IMR-90 (cell line): ENCODE measurements at regions not wholly inside any gene's neighbourhood (a gene's known extent, or its start where the extent isn't known, plus 50 kb on each side); places are given as distances from the start of the nearest gene placed in this dataset.

ENCODE experiments used
- ATAC-seq: fragments of 200-7000 bp; cut with Tn5 transposase; 2 replicates; pipeline ENCODE4 v1.9.1; 2020; ENCODE audit warnings: low read depth, mild to moderate bottlenecking, moderate library complexity
- BruUV-seq: library from RNA; stranded (reverse); fragments of 400-500 nt; replicated peaks from 2 replicates; lab custom pipeline; 2021; lab: Mats Ljungman, UMichigan
- CTCF ChIA-PET: fragments of 300-600 bp; formaldehyde crosslinking; extraction: SDS; loops from one replicate; lab custom pipeline; 2021; ENCODE audit warnings: antibody characterized with exemption; lab: Yijun Ruan, JAX
- POLR2A ChIA-PET: fragments of 300-600 bp; sonication (Branson Sonifier 250); formaldehyde crosslinking; loops from one replicate; lab custom pipeline; 2022; ENCODE audit warnings: antibody characterized with exemption; ENCODE audit not compliant: unreplicated experiment; lab: Charles Lee
- DNase-seq: peaks from one replicate; pipeline ENCODE4 v3.0.0; 2013
- H2AFZ ChIP-seq: replicated peaks from 2 replicates; pipeline ENCODE3; 2013; ENCODE audit warnings: low read length, mild to moderate bottlenecking; ENCODE audit not compliant: poor library complexity
- H2AK5ac ChIP-seq: 2 replicates; pipeline ENCODE4 v1.6.1; 2013; ENCODE audit warnings: low read depth, low read length, inconsistent platforms
- H2AK9ac ChIP-seq: replicated peaks from 2 replicates; pipeline ENCODE3; 2013; ENCODE audit warnings: mild to moderate bottlenecking, low read depth, low read length, moderate library complexity; ENCODE audit not compliant: poor library complexity
- H2BK120ac ChIP-seq: 2 replicates; pipeline ENCODE4 v1.6.1; 2013; ENCODE audit warnings: low read depth, low read length, inconsistent platforms
- H2BK15ac ChIP-seq: 3 replicates; pipeline ENCODE4 v1.6.1; 2013; ENCODE audit warnings: low read depth, low read length, inconsistent platforms
- H2BK20ac ChIP-seq: 2 replicates; pipeline ENCODE4 v1.6.1; 2013; ENCODE audit warnings: low read depth, mild to moderate bottlenecking, inconsistent platforms, low read length, moderate library complexity
- H2BK5ac ChIP-seq: 2 replicates; pipeline ENCODE4 v1.6.1; 2013; ENCODE audit warnings: mild to moderate bottlenecking, low read depth, low read length, inconsistent platforms; ENCODE audit not compliant: poor library complexity, severe bottlenecking
- H3K14ac ChIP-seq: replicated peaks from 2 replicates; pipeline ENCODE4 v1.6.1; 2013; ENCODE audit warnings: low read depth, low read length, inconsistent platforms
- H3K18ac ChIP-seq: 2 replicates; pipeline ENCODE4 v1.6.1; 2013; ENCODE audit warnings: low read depth, low read length, control low read depth
- H3K23ac ChIP-seq: 2 replicates; pipeline ENCODE4 v1.6.1; 2013; ENCODE audit warnings: low read depth, low read length, inconsistent platforms
- H3K27ac ChIP-seq: 2 replicates; pipeline ENCODE4 v1.5.1; 2013; ENCODE audit warnings: mild to moderate bottlenecking, control low read depth, low read length; ENCODE audit not compliant: insufficient read depth
- H3K27me3 ChIP-seq: 2 replicates; pipeline ENCODE4 v1.6.1; 2013; ENCODE audit warnings: low read length; ENCODE audit not compliant: control insufficient read depth, insufficient read depth
- H3K36me3 ChIP-seq: 2 replicates; pipeline ENCODE4 v1.6.1; 2013; ENCODE audit warnings: low read length, mixed read lengths; ENCODE audit not compliant: control insufficient read depth, insufficient read depth
- H3K4ac ChIP-seq: 2 replicates; pipeline ENCODE4 v1.6.1; 2013; ENCODE audit warnings: low read depth, low read length, inconsistent platforms
- H3K4me1 ChIP-seq: 2 replicates; pipeline ENCODE4 v1.6.1; 2013; ENCODE audit warnings: low read length, mixed read lengths; ENCODE audit not compliant: control insufficient read depth, insufficient read depth
- H3K4me2 ChIP-seq: 2 replicates; pipeline ENCODE4 v1.6.1; 2013; ENCODE audit warnings: low read depth, mild to moderate bottlenecking, control low read depth, low read length, moderate library complexity
- H3K4me3 ChIP-seq: 2 replicates; pipeline ENCODE4 v1.5.1; 2013; ENCODE audit warnings: low read depth, mild to moderate bottlenecking, control low read depth, low read length, moderate library complexity; ENCODE audit not compliant: insufficient read depth
- H3K56ac ChIP-seq: 2 replicates; pipeline ENCODE4 v1.6.1; 2013; ENCODE audit warnings: low read length, inconsistent platforms; ENCODE audit not compliant: insufficient read depth; ENCODE audit errors: extremely low read depth
- H3K79me1 ChIP-seq, 2 experiments: 2 replicates each; pipeline ENCODE4 v1.6.1; 2013; ENCODE audit warnings: low read length in 2 of 2, inconsistent platforms in 1 of 2, low read depth in 1 of 2
- H3K9ac ChIP-seq: 2 replicates; pipeline ENCODE4 v1.6.1; 2013; ENCODE audit warnings: low read depth, low read length, control low read depth
- H3K9me1 ChIP-seq: 2 replicates; pipeline ENCODE4 v1.6.1; 2013; ENCODE audit warnings: low read length, inconsistent platforms; ENCODE audit not compliant: insufficient read depth
- H3K9me3 ChIP-seq: 2 replicates; pipeline ENCODE4 v1.6.1; 2013; ENCODE audit warnings: low read length; ENCODE audit not compliant: control insufficient read depth, insufficient read depth
- H4K20me1 ChIP-seq: 2 replicates; pipeline ENCODE4 v1.6.1; 2013; ENCODE audit warnings: low read length, inconsistent platforms; ENCODE audit not compliant: insufficient read depth
- H4K5ac ChIP-seq: 2 replicates; pipeline ENCODE4 v1.6.1; 2013; ENCODE audit warnings: mild to moderate bottlenecking, low read depth, low read length, control low read depth
- H4K8ac ChIP-seq, 2 experiments: 2 replicates each; pipeline ENCODE4 v1.6.1; 2013; ENCODE audit warnings: low read depth in 2 of 2, low read length in 2 of 2, control low read depth in 1 of 2, inconsistent platforms in 1 of 2
- H4K91ac ChIP-seq: 2 replicates; pipeline ENCODE4 v1.6.1; 2013; ENCODE audit warnings: low read depth, low read length, inconsistent platforms; ENCODE audit not compliant: insufficient read depth
- BHLHE40 ChIP-seq: fragments of 150-350 bp; IDR thresholded peaks from 2 replicates; pipeline ENCODE4 v1.6.1; 2016; ENCODE audit warnings: mild to moderate bottlenecking, low read depth, low read length
- NFE2L2 ChIP-seq: fragments of 150-350 bp; IDR thresholded peaks from 2 replicates; pipeline ENCODE4 v1.6.1; 2016; ENCODE audit warnings: low read depth, mild to moderate bottlenecking, low read length
- RAD21 ChIP-seq: IDR thresholded peaks from 2 replicates; pipeline ENCODE4 v1.6.1; 2012; ENCODE audit warnings: low read length, improper control_type of control experiment
- RFX5 ChIP-seq: IDR thresholded peaks from 2 replicates; pipeline ENCODE4 v1.8.0; 2012; ENCODE audit warnings: low read depth, mild to moderate bottlenecking, low read length, moderate library complexity
- WGBS, 2 experiments: methylation state at CpG; one replicate each; pipeline versions ENCODE4 v1.1.5 to v1.1.7; 2013; ENCODE audit warnings: missing lambda C conversion rate in 2 of 2; ENCODE audit not compliant: insufficient read length in 1 of 2; ENCODE audit errors: extremely low coverage in 2 of 2; 5-methylcytosine and 5-hydroxymethylcytosine counted together
- dilution Hi-C: fragments of 300-500 bp; cut with HindIII; formaldehyde crosslinking; loops from one replicate; pipeline ENCODE4 v1.14.3; 2018; ENCODE audit warnings: low sequenced_read_pairs; ENCODE audit not compliant: unreplicated experiment
- in situ Hi-C: fragments of 300-500 bp; cut with MboI; formaldehyde crosslinking; loops from 3 replicates; pipeline ENCODE4 v1.14.3; 2019; ENCODE audit warnings: low sequenced_read_pairs, inconsistent platforms, mixed read lengths
- intact Hi-C: fragments of 100-400 bp; cut with micrococcal nuclease; formaldehyde crosslinking; loops from 2 replicates; pipeline ENCODE4 v1.10.0; 2022

DNA sequence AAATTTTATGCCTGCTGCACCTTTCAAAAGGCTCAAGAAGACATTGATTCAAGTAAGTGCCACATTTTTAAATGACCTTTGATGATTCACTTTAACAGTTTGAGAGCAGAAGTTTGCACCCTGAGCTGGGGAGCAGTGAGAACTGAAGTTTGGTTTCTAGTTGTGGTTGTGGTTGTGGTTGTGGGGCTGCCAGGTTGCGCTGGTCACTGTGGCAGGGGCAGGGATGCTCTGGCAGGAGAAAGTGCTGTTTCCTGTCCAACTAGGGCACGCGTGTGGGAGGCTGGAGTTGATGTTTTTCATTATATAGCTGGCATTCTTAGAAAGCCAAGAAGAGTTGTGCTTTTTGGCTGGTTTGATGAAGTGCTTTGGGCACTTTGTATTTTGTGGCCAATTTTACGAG lies 339.7 kb upstream of the NR2F2 start:
- H3K9me3 ChIP-seq: no peaks in the 10 kb centered on the region
- DNase-seq (no peak), ATAC-seq (no peak)
- H2AK5ac ChIP-seq: no peak overlapping the region
- TF ChIP-seq RAD21: no peak
- TF ChIP-seq NFE2L2: no peak
- TF ChIP-seq BHLHE40: no peak
- no peak for TF ChIP-seq RFX5
- no peak overlapping the region for H2AFZ ChIP-seq
- H4K91ac ChIP-seq: no peak overlapping the region
- ChIA-PET CTCF (no interaction called here), POLR2A (no interaction called here)
- H3K4ac ChIP-seq: no peak overlapping the region
- H4K8ac ChIP-seq: no peak overlapping the region
- no peak overlapping the region for H2AK9ac ChIP-seq
- in situ Hi-C loops: no loop called here
- intact Hi-C loops: no loop called here
- no peaks in the 10 kb centered on the region for H3K27me3 ChIP-seq
- H4K5ac ChIP-seq: no peak overlapping the region
- no peak overlapping the region for H3K4me3 ChIP-seq
- H3K4me1 ChIP-seq: peaks cover 5% of the 10 kb centered on the region
- no peak overlapping the region for H2BK20ac ChIP-seq
- H3K4me2 ChIP-seq: no peak overlapping the region
- H2BK120ac ChIP-seq: no peak overlapping the region
- no peak overlapping the region for H3K18ac ChIP-seq
- dilution Hi-C loops: no loop called here
- no peak overlapping the region for H3K56ac ChIP-seq
- H3K9ac ChIP-seq: no peak overlapping the region
- H4K20me1 ChIP-seq: no peaks in the 10 kb centered on the region
- H3K9me1 ChIP-seq: no peaks in the 10 kb centered on the region
- BruUV-seq: no TSS peak
- H3K27ac ChIP-seq: no peak overlapping the region
- no peaks in the 10 kb centered on the region for H3K79me1 ChIP-seq
- no peak overlapping the region for H2BK5ac ChIP-seq
- no peak overlapping the region for H2BK15ac ChIP-seq
- no peaks in the 10 kb centered on the region for H3K36me3 ChIP-seq
- H3K14ac ChIP-seq: no peak overlapping the region
- H3K23ac ChIP-seq: no peak overlapping the region
- WGBS, 2 experiments: 94% methylated on average over 2 of the region's 4 CpGs; no CpG with 5 or more reads in 1 of the 2 experiments
